Endothelial cell of umbilical vein (primary cell): ENCODE measurements at regions not wholly inside any gene's neighbourhood (a gene's known extent, or its start where the extent isn't known, plus 50 kb on each side); places are given as distances from the start of the nearest gene placed in this dataset.

ENCODE experiments used
- BruUV-seq: library from RNA; stranded (reverse); fragments of 400-500 nt; replicated peaks from 2 replicates; lab custom pipeline; 2021; lab: Mats Ljungman, UMichigan
- CTCF ChIA-PET: fragments of 300-600, 350-600 bp; sonication (Branson Sonifier 250); formaldehyde crosslinking; loops from one replicate; lab custom pipeline; 2021; ENCODE audit warnings: antibody characterized with exemption, inconsistent platforms; lab: Charles Lee
- POLR2A ChIA-PET: fragments of 300-600, 350-600 bp; sonication (Branson Sonifier 250); formaldehyde crosslinking; loops from one replicate; lab custom pipeline; 2021; ENCODE audit warnings: antibody characterized with exemption, inconsistent platforms; lab: Charles Lee
- DNase-seq: peaks from one replicate; pipeline ENCODE4 v3.0.0-alpha.2; 2011; ENCODE audit warnings: low read depth, low spot score
- FAIRE-seq: peaks from 2 replicates; lab custom pipeline; 2011; peaks lifted over from hg19 to GRCh38; lab: Jason Lieb, UNC
- H2AFZ ChIP-seq: 2 replicates; pipeline ENCODE4 v1.6.0; 2012; ENCODE audit warnings: low read depth, low read length, control low read depth, inconsistent platforms
- H3K27ac ChIP-seq: 2 replicates; pipeline ENCODE4 v1.5.1; 2011; ENCODE audit warnings: low read depth, mild to moderate bottlenecking, control low read depth, low read length, moderate library complexity; ENCODE audit not compliant: insufficient read depth
- H3K27me3 ChIP-seq, 2 experiments: 2 replicates each; pipeline versions ENCODE4 v1.6.0 to v1.6.1; 2011; ENCODE audit warnings: low read length in 2 of 2, mixed read lengths in 1 of 2; ENCODE audit not compliant: control insufficient read depth in 2 of 2, insufficient read depth in 2 of 2
- H3K36me3 ChIP-seq, 2 experiments: 2 replicates in 1 of 2; 3 replicates in 1 of 2; pipeline ENCODE4 v1.5.1; 2011; ENCODE audit warnings: low read length in 2 of 2, mild to moderate bottlenecking in 1 of 2, moderate library complexity in 1 of 2; ENCODE audit not compliant: control insufficient read depth in 2 of 2, insufficient read depth in 2 of 2; ENCODE audit errors: extremely low read depth in 1 of 2
- H3K4me1 ChIP-seq: 3 replicates; pipeline ENCODE4 v1.5.1; 2011; ENCODE audit warnings: mild to moderate bottlenecking, low read length; ENCODE audit not compliant: control insufficient read depth, insufficient read depth; ENCODE audit errors: extremely low read depth
- H3K4me2 ChIP-seq: 2 replicates; pipeline ENCODE4 v1.6.1; 2011; ENCODE audit warnings: low read length, control low read depth, mixed read lengths; ENCODE audit not compliant: insufficient read depth
- H3K4me3 ChIP-seq, 3 experiments: fragments of 200-600 bp in 1 of 3; sonication (generic), shearing (Covaris generic) in 1 of 3; replicated peaks in 1 of 3; 2 replicates each; pipeline ENCODE4 v1.5.1; 2011 to 2016; ENCODE audit warnings: control low read depth in 3 of 3, low read length in 3 of 3, mild to moderate bottlenecking in 2 of 3, inconsistent platforms in 1 of 3, low read depth in 1 of 3, moderate library complexity in 1 of 3; ENCODE audit not compliant: insufficient read depth in 1 of 3
- H3K79me2 ChIP-seq: 2 replicates; pipeline ENCODE4 v1.6.0; 2012; ENCODE audit warnings: low read length, inconsistent platforms; ENCODE audit not compliant: control insufficient read depth, insufficient read depth
- H3K9ac ChIP-seq: replicated peaks from 2 replicates; pipeline ENCODE3; 2011; ENCODE audit warnings: low read length, control low read depth; ENCODE audit not compliant: insufficient read depth; ENCODE audit errors: extremely low read depth
- H3K9me1 ChIP-seq: replicated peaks from 3 replicates; pipeline ENCODE4 v1.6.0; 2011; ENCODE audit warnings: mild to moderate bottlenecking, low read length; ENCODE audit not compliant: control insufficient read depth, insufficient read depth; ENCODE audit errors: extremely low read depth
- H3K9me3 ChIP-seq: replicated peaks from 2 replicates; pipeline ENCODE4 v1.5.1; 2012; ENCODE audit warnings: low read length, inconsistent platforms; ENCODE audit not compliant: control insufficient read depth, insufficient read depth
- H4K20me1 ChIP-seq: replicated peaks from 2 replicates; pipeline ENCODE3; 2011; ENCODE audit warnings: mild to moderate bottlenecking, low read length; ENCODE audit not compliant: control insufficient read depth, insufficient read depth; ENCODE audit errors: extremely low read depth
- EZH2 ChIP-seq: IDR thresholded peaks from 2 replicates; pipeline ENCODE4 v1.6.1; 2012; ENCODE audit warnings: borderline replicate concordance, low read depth, mild to moderate bottlenecking, moderate library complexity, low read length, inconsistent platforms; ENCODE audit not compliant: severe bottlenecking
- FOS ChIP-seq: IDR thresholded peaks from 2 replicates; pipeline ENCODE4 v1.6.1; 2011; ENCODE audit warnings: mild to moderate bottlenecking, low read length, moderate library complexity, borderline replicate concordance; ENCODE audit not compliant: insufficient read depth
- GATA2 ChIP-seq: IDR thresholded peaks from 2 replicates; pipeline ENCODE4 v1.7.0; 2011; ENCODE audit warnings: low read depth, mild to moderate bottlenecking, moderate library complexity, mixed read lengths, low read length; ENCODE audit not compliant: insufficient read length, insufficient read depth
- JUN ChIP-seq: IDR thresholded peaks from 2 replicates; pipeline ENCODE4 v1.6.1; 2011; ENCODE audit warnings: borderline replicate concordance, low read depth; ENCODE audit not compliant: insufficient read length, insufficient read depth
- MAX ChIP-seq: IDR thresholded peaks from 2 replicates; pipeline ENCODE4 v1.6.1; 2011; ENCODE audit not compliant: insufficient read depth, insufficient read length
- MYC ChIP-seq: IDR thresholded peaks from one replicate; pipeline ENCODE4 v1.6.1; 2011; ENCODE audit warnings: mild to moderate bottlenecking, low read depth, low read length
- POLR2A ChIP-seq: IDR thresholded peaks from 2 replicates; pipeline ENCODE4 v1.6.1; 2012; ENCODE audit warnings: low read depth, mild to moderate bottlenecking, control low read depth, low read length
- POLR2AphosphoS5 ChIP-seq: IDR thresholded peaks from 2 replicates; pipeline ENCODE4 v1.6.1; 2012; ENCODE audit warnings: low read depth, mild to moderate bottlenecking, control low read depth, low read length, moderate library complexity; ENCODE audit not compliant: insufficient read depth
- dilution Hi-C: fragments of 300-500 bp; cut with MboI; formaldehyde crosslinking; loops from one replicate; pipeline ENCODE4 v1.15.0; 2019; ENCODE audit warnings: low sequenced_read_pairs; ENCODE audit not compliant: extremely low pct_ligation_motif_present
- intact Hi-C: fragments of 100-400 bp; cut with micrococcal nuclease; formaldehyde crosslinking; loops from one replicate; pipeline ENCODE4 v1.10.0; 2022
- TF ChIP-seq, protein P1 (sequence below), 2 donors: IDR thresholded peaks; 1 replicate in 1 of 2; 2 replicates in 1 of 2; pipeline ENCODE4 v1.5.1; 2011; ENCODE audit warnings: low read length in 2 of 2, mild to moderate bottlenecking in 2 of 2, moderate library complexity in 2 of 2, control low read depth in 1 of 2, inconsistent platforms in 1 of 2, low read depth in 1 of 2; ENCODE audit not compliant: insufficient read depth in 1 of 2; ENCODE audit errors: extremely low read depth in 1 of 2

DNA sequence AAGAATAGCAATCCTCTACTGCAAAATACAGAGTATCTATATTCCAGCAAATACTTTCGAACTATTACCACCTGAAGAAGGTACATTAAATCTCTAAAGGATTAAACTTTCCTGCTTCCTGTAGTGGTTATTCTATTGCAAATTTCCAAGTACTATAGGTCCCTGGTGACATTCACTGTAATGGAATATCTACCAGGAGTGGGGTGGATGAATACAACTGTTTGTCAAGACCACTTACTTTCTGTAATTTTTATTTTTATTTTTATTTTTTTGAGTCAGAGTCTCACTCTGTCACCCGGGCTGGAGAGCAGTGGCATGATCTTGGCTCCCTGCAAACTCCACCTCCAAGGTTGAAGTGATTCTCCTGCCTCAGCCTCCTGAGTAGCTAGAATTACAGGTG is 389.5 kb downstream of the TMEM114 start:
- H3K36me3 ChIP-seq: no peaks in the 10 kb centered on the region
- no peak for FAIRE-seq
- no peaks in the 10 kb centered on the region for H3K79me2 ChIP-seq
- H3K4me3 ChIP-seq: no peak overlapping the region
- ChIA-PET POLR2A (no interaction called here), CTCF (no interaction called here)
- no peak for DNase-seq
- no peak overlapping the region for H3K4me2 ChIP-seq
- H3K27ac ChIP-seq: no peak overlapping the region
- no peak overlapping the region for H3K9ac ChIP-seq
- H3K9me1 ChIP-seq: no peaks in the 10 kb centered on the region
- intact Hi-C loops (no loop called here), dilution Hi-C loops (no loop called here)
- no peaks in the 10 kb centered on the region for H3K27me3 ChIP-seq
- TF ChIP-seq JUN (no peak), MYC (no peak), GATA2 (no peak), EZH2 (no peak)
- no peaks in the 10 kb centered on the region for H4K20me1 ChIP-seq
- peaks cover 2% of the 10 kb centered on the region for H3K9me3 ChIP-seq
- no peak overlapping the region for H2AFZ ChIP-seq
- no TSS peak for BruUV-seq
- no peaks in the 10 kb centered on the region for H3K4me1 ChIP-seq

DNA sequence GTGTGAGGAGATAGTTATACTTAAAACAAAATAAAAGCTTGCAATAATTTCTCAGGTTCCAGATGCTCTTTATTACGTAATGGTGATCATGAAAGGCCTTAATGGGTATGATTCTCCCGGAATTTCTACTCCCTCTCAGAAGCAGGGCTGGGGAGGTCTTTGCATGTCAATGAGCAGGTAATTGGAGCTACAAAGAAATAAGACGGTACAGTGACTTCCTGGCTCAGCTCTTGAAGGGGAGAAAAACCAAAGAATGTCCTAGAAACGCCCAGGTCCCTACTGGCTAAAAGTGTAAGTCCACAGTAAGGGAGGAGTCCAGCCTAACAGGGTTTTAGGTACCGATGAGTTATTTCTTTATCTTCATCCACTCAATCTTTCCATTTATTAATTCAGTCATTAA is 390.9 kb downstream of the TMEM114 start:
- no TSS peak for BruUV-seq
- intact Hi-C loops (no loop called here), dilution Hi-C loops (no loop called here)

More for the DNA sequence above, 390.9 kb downstream of the TMEM114 start:
- ChIA-PET CTCF (no interaction called here), POLR2A (no interaction called here)
- Histone ChIP-seq H3K27me3 (no peaks in the 10 kb centered on the region), H3K27ac (no peak overlapping the region), H4K20me1 (no peaks in the 10 kb centered on the region), H3K36me3 (no peaks in the 10 kb centered on the region), H3K9me1 (no peaks in the 10 kb centered on the region), H3K9me3 (no peaks in the 10 kb centered on the region), H3K9ac (no peak overlapping the region), H2AFZ (no peak overlapping the region), H3K4me1 (no peaks in the 10 kb centered on the region), H3K79me2 (no peaks in the 10 kb centered on the region), H3K4me3 (no peak overlapping the region), H3K4me2 (no peak overlapping the region)
- DNase-seq (no peak), FAIRE-seq (no peak)
- TF ChIP-seq MAX (no peak), JUN (no peak), POLR2A (no peak), POLR2AphosphoS5 (no peak), FOS (no peak)
- TF ChIP-seq, protein P1, sequence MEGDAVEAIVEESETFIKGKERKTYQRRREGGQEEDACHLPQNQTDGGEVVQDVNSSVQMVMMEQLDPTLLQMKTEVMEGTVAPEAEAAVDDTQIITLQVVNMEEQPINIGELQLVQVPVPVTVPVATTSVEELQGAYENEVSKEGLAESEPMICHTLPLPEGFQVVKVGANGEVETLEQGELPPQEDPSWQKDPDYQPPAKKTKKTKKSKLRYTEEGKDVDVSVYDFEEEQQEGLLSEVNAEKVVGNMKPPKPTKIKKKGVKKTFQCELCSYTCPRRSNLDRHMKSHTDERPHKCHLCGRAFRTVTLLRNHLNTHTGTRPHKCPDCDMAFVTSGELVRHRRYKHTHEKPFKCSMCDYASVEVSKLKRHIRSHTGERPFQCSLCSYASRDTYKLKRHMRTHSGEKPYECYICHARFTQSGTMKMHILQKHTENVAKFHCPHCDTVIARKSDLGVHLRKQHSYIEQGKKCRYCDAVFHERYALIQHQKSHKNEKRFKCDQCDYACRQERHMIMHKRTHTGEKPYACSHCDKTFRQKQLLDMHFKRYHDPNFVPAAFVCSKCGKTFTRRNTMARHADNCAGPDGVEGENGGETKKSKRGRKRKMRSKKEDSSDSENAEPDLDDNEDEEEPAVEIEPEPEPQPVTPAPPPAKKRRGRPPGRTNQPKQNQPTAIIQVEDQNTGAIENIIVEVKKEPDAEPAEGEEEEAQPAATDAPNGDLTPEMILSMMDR (IDR thresholded peaks at IDR 0.05; ENCODE audit: extremely low read depth in 1 of 2, insufficient read depth in 1 of 2, low read depth in 1 of 2, low read length in 2 of 2): no peak
